ENCODE measurements at regions not wholly inside any gene's neighbourhood (a gene's known extent, or its start where the extent isn't known, plus 50 kb on each side); places are given as distances from the start of the nearest gene placed in this dataset.

DNA sequence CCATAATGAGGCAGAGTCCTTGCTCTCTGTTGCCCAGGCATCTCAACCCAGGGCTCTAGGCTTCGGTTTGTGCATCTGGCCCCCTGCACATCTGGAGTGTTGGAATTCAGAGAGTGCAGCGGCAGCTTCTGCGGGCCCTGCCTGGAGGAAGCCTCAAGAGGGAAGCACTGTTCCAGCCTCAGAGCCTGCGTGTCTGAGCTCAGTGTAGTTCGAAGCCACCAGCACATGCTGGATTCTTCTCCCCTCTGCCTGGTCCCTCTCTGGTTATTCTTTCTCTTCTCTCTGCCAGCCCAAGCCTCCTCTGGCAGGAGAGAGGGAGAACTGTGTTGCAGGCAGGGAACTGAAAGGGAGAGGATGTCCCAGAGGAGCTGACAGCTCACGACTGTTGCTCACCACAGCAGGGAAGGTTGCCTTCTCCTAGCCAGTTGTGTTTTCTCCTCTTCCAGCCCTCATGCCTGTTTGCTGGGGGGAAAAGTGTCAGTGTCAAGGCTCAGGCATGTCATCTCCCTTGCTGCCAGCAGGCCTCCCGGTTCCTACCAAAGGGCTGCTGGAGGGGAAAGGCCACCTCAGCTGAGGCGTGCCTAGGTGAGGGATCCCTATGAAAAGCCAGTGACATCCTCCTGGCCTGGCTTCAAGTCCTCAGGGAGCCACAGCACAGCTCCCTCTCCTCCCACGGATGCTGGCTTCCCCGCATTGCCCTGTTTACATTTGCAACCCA is 126.0 kb upstream of the LRFN2 start:
- H3K36me3 Mint-ChIP-seq (ENCODE audit: low read depth): no peaks in the 10 kb centered on the region
- intact Hi-C loops (cut with micrococcal nuclease): no loop called here
- no peaks in the 10 kb centered on the region for H3K4me1 Mint-ChIP-seq
- H3K4me3 Mint-ChIP-seq: no peak overlapping the region
- no peak for ATAC-seq (ENCODE audit: low read depth)
- no peak overlapping the region for H3K27ac Mint-ChIP-seq
- ChIA-PET CTCF (no interaction called here), POLR2A (no interaction called here)
- no peak for DNase-seq
- peaks cover 12% of the 10 kb centered on the region for H3K27me3 Mint-ChIP-seq
- TF ChIP-seq, protein P1, sequence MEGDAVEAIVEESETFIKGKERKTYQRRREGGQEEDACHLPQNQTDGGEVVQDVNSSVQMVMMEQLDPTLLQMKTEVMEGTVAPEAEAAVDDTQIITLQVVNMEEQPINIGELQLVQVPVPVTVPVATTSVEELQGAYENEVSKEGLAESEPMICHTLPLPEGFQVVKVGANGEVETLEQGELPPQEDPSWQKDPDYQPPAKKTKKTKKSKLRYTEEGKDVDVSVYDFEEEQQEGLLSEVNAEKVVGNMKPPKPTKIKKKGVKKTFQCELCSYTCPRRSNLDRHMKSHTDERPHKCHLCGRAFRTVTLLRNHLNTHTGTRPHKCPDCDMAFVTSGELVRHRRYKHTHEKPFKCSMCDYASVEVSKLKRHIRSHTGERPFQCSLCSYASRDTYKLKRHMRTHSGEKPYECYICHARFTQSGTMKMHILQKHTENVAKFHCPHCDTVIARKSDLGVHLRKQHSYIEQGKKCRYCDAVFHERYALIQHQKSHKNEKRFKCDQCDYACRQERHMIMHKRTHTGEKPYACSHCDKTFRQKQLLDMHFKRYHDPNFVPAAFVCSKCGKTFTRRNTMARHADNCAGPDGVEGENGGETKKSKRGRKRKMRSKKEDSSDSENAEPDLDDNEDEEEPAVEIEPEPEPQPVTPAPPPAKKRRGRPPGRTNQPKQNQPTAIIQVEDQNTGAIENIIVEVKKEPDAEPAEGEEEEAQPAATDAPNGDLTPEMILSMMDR (IDR thresholded peaks at IDR 0.05): no peak
- H3K9me3 Mint-ChIP-seq: no peaks in the 10 kb centered on the region

DNA sequence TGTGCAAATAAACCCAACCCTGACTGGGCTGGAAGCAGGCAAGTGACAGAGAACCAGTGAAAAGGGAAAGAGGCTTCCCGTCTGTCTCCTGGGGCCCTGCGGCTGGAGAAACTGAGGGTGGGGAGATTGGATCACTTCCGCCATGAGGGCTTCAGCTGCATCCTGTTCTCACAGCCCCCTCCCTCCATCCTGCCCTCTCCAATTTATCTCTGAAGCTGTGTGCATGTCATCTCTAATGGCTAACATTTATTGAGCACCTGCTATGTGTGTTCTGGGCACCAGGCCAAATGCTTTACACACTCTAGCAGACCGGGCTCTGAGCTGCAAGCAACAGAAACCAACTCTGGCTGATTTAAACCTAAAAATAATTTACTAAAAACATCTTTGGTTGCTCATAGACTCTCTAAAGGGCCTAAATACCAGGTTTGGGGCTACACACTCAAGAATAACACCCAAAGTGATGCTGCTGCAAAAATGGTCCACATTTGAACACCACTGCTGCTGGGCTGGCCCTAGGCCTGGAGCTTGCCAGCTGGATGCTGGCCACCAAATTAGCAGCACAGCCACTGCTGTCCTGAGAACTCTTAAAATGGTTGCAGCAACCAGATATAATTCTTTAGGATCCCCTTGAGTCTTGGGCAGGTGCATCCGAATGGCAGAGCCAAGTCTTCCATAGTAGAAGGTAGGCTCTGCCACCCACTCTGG is 123.6 kb upstream of the LRFN2 start:
- no peak overlapping the region for H3K4me3 Mint-ChIP-seq
- CTCF ChIA-PET: no interaction called here
- no peaks in the 10 kb centered on the region for H3K9me3 Mint-ChIP-seq
- no peaks in the 10 kb centered on the region for H3K4me1 Mint-ChIP-seq
- no peak overlapping the region for H3K27ac Mint-ChIP-seq
- POLR2A ChIA-PET: no interaction called here
- intact Hi-C loops (cut with micrococcal nuclease): no loop called here
- no peak for ATAC-seq (ENCODE audit: low read depth)
- DNase-seq: no peak
- H3K36me3 Mint-ChIP-seq (ENCODE audit: low read depth): no peaks in the 10 kb centered on the region
- TF ChIP-seq, protein P1 (IDR thresholded peaks at IDR 0.05): no peak
- H3K27me3 Mint-ChIP-seq: peaks cover 15% of the 10 kb centered on the region

DNA sequence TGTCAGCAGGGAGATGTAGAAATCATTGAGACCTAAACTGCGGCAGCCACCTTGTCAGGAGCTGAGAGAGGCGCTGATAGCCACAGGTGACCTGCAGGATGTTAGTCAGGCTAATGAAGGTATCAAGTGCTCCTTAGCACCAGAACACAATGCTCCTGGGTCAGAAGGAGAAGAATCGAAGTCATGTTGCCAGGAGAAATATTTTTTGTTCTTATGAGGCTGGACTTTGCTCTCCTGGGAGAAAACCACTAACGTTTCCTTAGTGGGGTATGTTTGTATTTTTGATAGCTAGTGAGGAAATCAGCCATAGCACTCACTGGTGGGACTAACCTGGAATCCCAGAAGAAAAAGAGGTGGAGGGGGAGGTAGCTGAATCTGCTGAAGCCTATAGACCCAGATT is 120.9 kb upstream of the LRFN2 start:
- Mint-ChIP-seq H3K9me3 (no peaks in the 10 kb centered on the region), H3K4me1 (no peaks in the 10 kb centered on the region), H3K36me3 (ENCODE audit: low read depth) (no peaks in the 10 kb centered on the region), H3K27ac (no peak overlapping the region), H3K27me3 (peaks cover 15% of the 10 kb centered on the region), H3K4me3 (no peak overlapping the region)
- no peak for DNase-seq
- intact Hi-C loops (cut with micrococcal nuclease): no loop called here
- CTCF ChIA-PET: no interaction called here
- TF ChIP-seq, protein P1 (IDR thresholded peaks at IDR 0.05): no peak
- POLR2A ChIA-PET: no interaction called here
- ATAC-seq (ENCODE audit: low read depth): no peak

DNA sequence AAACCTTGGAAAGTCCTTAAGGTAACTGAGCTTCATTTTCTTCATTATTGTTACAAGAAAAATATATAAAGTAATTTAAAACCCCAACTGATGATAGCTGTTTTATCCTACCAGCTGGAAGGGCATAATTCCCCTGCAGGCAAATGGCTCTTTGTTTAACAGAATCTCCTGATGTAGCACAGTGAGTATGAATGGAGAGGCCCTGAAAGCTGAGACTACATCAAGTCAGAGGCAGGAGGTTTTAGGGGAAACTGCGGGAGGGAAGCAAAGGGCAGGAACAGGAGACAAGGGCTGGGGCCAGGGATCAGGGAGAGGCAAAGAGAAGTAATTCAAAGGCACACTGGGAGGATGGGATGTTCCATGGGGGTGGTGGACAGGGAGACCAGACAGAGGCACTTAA is 119.0 kb upstream of the LRFN2 start:
- no peak overlapping the region for H3K27ac Mint-ChIP-seq
- TF ChIP-seq, protein P1 (IDR thresholded peaks at IDR 0.05): no peak
- peaks cover 11% of the 10 kb centered on the region for H3K27me3 Mint-ChIP-seq
- no peaks in the 10 kb centered on the region for H3K4me1 Mint-ChIP-seq
- ATAC-seq (ENCODE audit: low read depth): no peak
- POLR2A ChIA-PET: no interaction called here
- no peaks in the 10 kb centered on the region for H3K36me3 Mint-ChIP-seq (ENCODE audit: low read depth)
- no peak overlapping the region for H3K4me3 Mint-ChIP-seq
- no peak for DNase-seq
- CTCF ChIA-PET: interaction anchor here (1.1 kb wide), 1 partner anchor 13 kb away, joined by 3 read pairs; no protein-coding TSS in a partner anchor
- no peaks in the 10 kb centered on the region for H3K9me3 Mint-ChIP-seq
- intact Hi-C loops (cut with micrococcal nuclease): no loop called here

DNA sequence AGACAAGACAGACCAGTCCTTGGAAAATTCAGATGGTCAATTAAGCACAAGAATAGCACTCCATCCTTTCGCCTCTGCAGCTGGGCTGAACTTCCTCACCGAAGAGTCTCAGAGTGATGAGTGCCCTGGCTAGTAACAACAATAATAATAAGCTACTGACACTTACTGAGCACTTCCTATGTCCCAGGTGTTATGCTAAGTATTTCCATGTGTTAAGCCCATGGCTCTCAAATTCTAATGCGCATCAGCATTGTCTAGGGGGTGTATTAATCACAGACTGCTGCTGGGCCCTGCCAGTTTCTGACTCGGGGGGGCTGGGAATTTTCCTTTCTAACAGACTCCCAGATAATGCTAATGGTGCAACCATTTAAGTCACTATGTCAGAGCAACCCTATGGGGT is 118.2 kb upstream of the LRFN2 start:
- Mint-ChIP-seq H3K27me3 (peaks cover 11% of the 10 kb centered on the region), H3K4me3 (no peak overlapping the region), H3K9me3 (no peaks in the 10 kb centered on the region), H3K4me1 (no peaks in the 10 kb centered on the region), H3K27ac (no peak overlapping the region), H3K36me3 (ENCODE audit: low read depth) (no peaks in the 10 kb centered on the region)
- intact Hi-C loops (cut with micrococcal nuclease): no loop called here
- ChIA-PET CTCF (interaction anchor here (1.1 kb wide), 1 partner anchor 13 kb away, joined by 3 read pairs; no protein-coding TSS in a partner anchor), POLR2A (no interaction called here)
- TF ChIP-seq, protein P1 (IDR thresholded peaks at IDR 0.05): no peak
- DNase-seq (no peak), ATAC-seq (ENCODE audit: low read depth) (no peak)
